ENCODE measurements at regions not wholly inside any gene's neighbourhood (a gene's known extent, or its start where the extent isn't known, plus 50 kb on each side); places are given as distances from the start of the nearest gene placed in this dataset.

- Histone ChIP-seq H3K27ac (ENCODE audit: low read depth, low read length) (no peak overlapping the region), H3K4me3 (ENCODE audit: low read depth, low read length) (no peak overlapping the region), H3K27me3 (ENCODE audit: control insufficient read depth, insufficient read depth, low read length) (no peaks in the 10 kb centered on the region), H3K9me3 (ENCODE audit: control insufficient read depth, insufficient read depth, low read length) (peaks cover 11% of the 10 kb centered on the region; the same call in 1 of the 2 replicates)
- no peak for TF ChIP-seq CTCF (IDR thresholded peaks at IDR 0.05; ENCODE audit: low read depth, low read length)
- ChIA-PET CTCF (no interaction called here), POLR2A (no interaction called here)
- no peak for DNase-seq (ENCODE audit: low read depth, low spot score)
These were observed 80.3 kb upstream of the HAAO start for GRCh38 chr2:42872721-42873120.

GRCh38 chr2:42871372-42871771 is 79.0 kb upstream of the HAAO start:
- ChIA-PET POLR2A (no interaction called here), CTCF (interaction anchor here (1.6 kb wide), 1 partner anchor 12 kb away, joined by 5 read pairs; no protein-coding TSS in a partner anchor)
- H3K27ac ChIP-seq (ENCODE audit: low read depth, low read length) = no peak overlapping the region
- no peak for DNase-seq (ENCODE audit: low read depth, low spot score)
- H3K9me3 ChIP-seq (ENCODE audit: control insufficient read depth, insufficient read depth, low read length) = peaks cover 12% of the 10 kb centered on the region; the same call in 1 of the 2 replicates
- no peak overlapping the region for H3K4me3 ChIP-seq (ENCODE audit: low read depth, low read length)
- no peak for TF ChIP-seq CTCF (IDR thresholded peaks at IDR 0.05; ENCODE audit: low read depth, low read length)
- no peaks in the 10 kb centered on the region for H3K27me3 ChIP-seq (ENCODE audit: control insufficient read depth, insufficient read depth, low read length)

GRCh38 chr2:42868874-42869273 is 76.5 kb upstream of the HAAO start:
- ChIA-PET CTCF (no interaction called here), POLR2A (no interaction called here)

GRCh38 chr2:42868096-42868495 is 75.7 kb upstream of the HAAO start:
- Histone ChIP-seq H3K9me3 (ENCODE audit: control insufficient read depth, insufficient read depth, low read length) (peaks cover 12% of the 10 kb centered on the region; the same call in 1 of the 2 replicates), H3K4me3 (ENCODE audit: low read depth, low read length) (no peak overlapping the region), H3K27ac (ENCODE audit: low read depth, low read length) (no peak overlapping the region), H3K27me3 (ENCODE audit: control insufficient read depth, insufficient read depth, low read length) (peaks cover 2% of the 10 kb centered on the region)
- ChIA-PET POLR2A (no interaction called here), CTCF (interaction anchor here (1.3 kb wide), 1 partner anchor 9 kb away, joined by 4 read pairs; no protein-coding TSS in a partner anchor)
- no peak for DNase-seq (ENCODE audit: low read depth, low spot score)
- TF ChIP-seq CTCF (IDR thresholded peaks at IDR 0.05; ENCODE audit: low read depth, low read length) = no peak

More at GRCh38 chr2:42868874-42869273, 76.5 kb upstream of the HAAO start:
- Histone ChIP-seq H3K27me3 (ENCODE audit: control insufficient read depth, insufficient read depth, low read length) (peaks cover 2% of the 10 kb centered on the region), H3K27ac (ENCODE audit: low read depth, low read length) (no peak overlapping the region), H3K4me3 (ENCODE audit: low read depth, low read length) (no peak overlapping the region), H3K9me3 (ENCODE audit: control insufficient read depth, insufficient read depth, low read length) (peaks cover 12% of the 10 kb centered on the region; the same call in 1 of the 2 replicates)
- no peak for TF ChIP-seq CTCF (IDR thresholded peaks at IDR 0.05; ENCODE audit: low read depth, low read length)
- DNase-seq (ENCODE audit: low read depth, low spot score) = no peak

- no peak overlapping the region for H3K27ac ChIP-seq (ENCODE audit: low read depth, low read length)
- DNase-seq (ENCODE audit: low read depth, low spot score) = no peak
These were observed 75.0 kb upstream of the HAAO start for GRCh38 chr2:42867093-42868065.

More at GRCh38 chr2:42867093-42868065, 75.0 kb upstream of the HAAO start:
- H3K27me3 ChIP-seq (ENCODE audit: control insufficient read depth, insufficient read depth, low read length) = peaks cover 2% of the 10 kb centered on the region
- TF ChIP-seq CTCF (IDR thresholded peaks at IDR 0.05; ENCODE audit: low read depth, low read length) = no peak
- no peak overlapping the region for H3K4me3 ChIP-seq (ENCODE audit: low read depth, low read length)
- POLR2A ChIA-PET = no interaction called here
- CTCF ChIA-PET = interaction anchor here (0.6 to 1.3 kb wide), 2 partner anchors 8 to 291 kb away, joined by 4 to 10 read pairs; no protein-coding TSS in a partner anchor
- peaks cover 12% of the 10 kb centered on the region; the same call in 1 of the 2 replicates for H3K9me3 ChIP-seq (ENCODE audit: control insufficient read depth, insufficient read depth, low read length)

All from AG04450 (cell line).